Esophagus muscularis mucosa (tissue), 4 donors: ENCODE measurements at regions not wholly inside any gene's neighbourhood (a gene's known extent, or its start where the extent isn't known, plus 50 kb on each side); places are given as distances from the start of the nearest gene placed in this dataset.

Experiments used
- DNase-seq: peaks from one replicate; pipeline ENCODE4 v3.0.0-alpha.2; 2017; ENCODE audit errors: extremely low spot score
- H3K27ac ChIP-seq, 4 donors: fragments of 200-600 bp; sonication (generic); replicated peaks in 1 of 4; 1 replicate in 3 of 4; 2 replicates in 1 of 4; pipeline ENCODE4 v1.5.1; 2016 to 2019; ENCODE audit warnings: mild to moderate bottlenecking in 1 of 4
- H3K27me3 ChIP-seq, 4 donors: fragments of 200-600 bp; sonication (generic); one replicate each; pipeline versions ENCODE4 v1.5.1 to v1.6.0; 2016 to 2019
- H3K36me3 ChIP-seq, 4 donors: fragments of 200-600 bp; sonication (generic); one replicate each; pipeline ENCODE4 v1.5.1; 2016 to 2019
- H3K4me1 ChIP-seq, 4 donors: fragments of 200-600 bp; sonication (generic); one replicate each; pipeline ENCODE4 v1.5.1; 2016 to 2019
- H3K4me3 ChIP-seq, 4 donors: fragments of 200-600 bp; sonication (generic); 1 replicate in 2 of 4; 2 replicates in 2 of 4; pipeline ENCODE4 v1.5.1; 2016 to 2019; ENCODE audit warnings: mild to moderate bottlenecking in 4 of 4, moderate library complexity in 1 of 4
- H3K9me3 ChIP-seq, 4 donors: fragments of 200-600 bp; sonication (generic); 1 replicate in 3 of 4; 2 replicates in 1 of 4; pipeline ENCODE4 v1.5.1; 2016 to 2019
- EP300 ChIP-seq: sonication (generic); formaldehyde crosslinking; IDR thresholded peaks from one replicate; pipeline ENCODE4 v1.6.1; 2017; ENCODE audit warnings: antibody characterized with exemption
- POLR2A ChIP-seq: fragments of 450-650 bp; IDR thresholded peaks from one replicate; pipeline ENCODE4 v1.6.1; 2017; ENCODE audit warnings: antibody characterized with exemption, moderate library complexity, mild to moderate bottlenecking, low read depth
- POLR2AphosphoS5 ChIP-seq, 2 donors: sonication (generic); formaldehyde crosslinking; IDR thresholded peaks; one replicate each; pipeline ENCODE4 v1.6.1; 2017; ENCODE audit warnings: antibody characterized with exemption in 2 of 2
- WGBS: methylation state at CpG from one replicate; pipeline ENCODE4 v1.1.5; 2018; 5-methylcytosine and 5-hydroxymethylcytosine counted together
- intact Hi-C: fragments of 100-400 bp; cut with DNase I; formaldehyde crosslinking; loops from one replicate; pipeline ENCODE4 v1.15.1; 2023
- TF ChIP-seq, protein P1 (sequence below), 3 experiments: fragments of 200-600 bp in 2 of 3; fragments of 450-650 bp in 1 of 3; sonication (generic) in 2 of 3; IDR thresholded peaks; one replicate each; pipeline ENCODE4 v1.5.1; 2017 to 2019; ENCODE audit warnings: antibody characterized with exemption in 3 of 3, mild to moderate bottlenecking in 2 of 3, moderate library complexity in 1 of 3

DNA sequence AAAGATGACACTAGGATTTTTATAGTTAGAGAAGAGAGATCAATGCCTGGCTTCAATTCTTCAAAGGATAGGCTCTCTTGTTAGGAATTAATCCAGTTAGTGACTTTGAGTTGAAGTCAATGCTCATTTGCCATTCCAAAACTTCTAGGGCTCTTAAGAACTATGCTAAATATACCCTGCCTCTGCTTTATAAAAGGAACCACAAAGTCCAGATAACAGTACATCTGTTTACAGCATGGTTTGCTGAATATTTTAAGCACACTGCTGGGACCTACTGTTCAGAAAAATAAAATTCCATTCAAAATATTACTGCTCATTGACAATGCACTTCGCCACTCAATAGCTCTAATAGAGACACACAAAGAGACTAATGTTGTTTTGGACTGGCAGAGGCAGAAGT lies 786.6 kb upstream of the DPPA4 start:
- WGBS = 100% methylated on average over 1 of the region's 1 CpG
- H3K4me1 ChIP-seq = no peaks in the 10 kb centered on the region
- intact Hi-C loops = no loop called here

DNA sequence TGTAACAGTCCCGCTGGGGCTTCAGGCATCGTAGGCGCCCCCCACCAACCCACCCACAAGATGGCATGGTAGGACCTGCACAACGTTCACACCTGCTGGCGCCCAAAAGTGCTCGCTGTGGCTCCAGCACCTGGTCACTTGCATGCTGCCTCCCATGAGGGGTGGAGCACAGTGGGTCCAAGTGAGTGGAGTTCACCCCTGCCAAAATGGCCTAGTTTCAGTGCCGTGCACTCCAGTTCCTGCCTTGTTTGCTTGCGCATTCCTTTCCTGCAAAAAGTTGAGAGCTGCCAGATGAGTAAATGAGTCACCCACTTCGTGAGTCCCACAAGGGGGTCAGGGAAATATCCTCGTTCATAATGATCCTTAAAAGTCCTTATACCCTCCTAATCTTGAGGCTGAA lies 788.7 kb upstream of the DPPA4 start:
- Histone ChIP-seq H3K27me3 (no peaks in the 10 kb centered on the region), H3K36me3 (no peaks in the 10 kb centered on the region), H3K4me3 (no peak overlapping the region), H3K4me1 (no peaks in the 10 kb centered on the region), H3K9me3 (no peaks in the 10 kb centered on the region), H3K27ac (no peak overlapping the region)
- WGBS = 89% methylated on average over 4 of the region's 10 CpGs
- intact Hi-C loops = no loop called here
- TF ChIP-seq POLR2A (no peak), POLR2AphosphoS5 (IDR thresholded peaks at IDR 0.05) (no peak)
- TF ChIP-seq, protein P1, sequence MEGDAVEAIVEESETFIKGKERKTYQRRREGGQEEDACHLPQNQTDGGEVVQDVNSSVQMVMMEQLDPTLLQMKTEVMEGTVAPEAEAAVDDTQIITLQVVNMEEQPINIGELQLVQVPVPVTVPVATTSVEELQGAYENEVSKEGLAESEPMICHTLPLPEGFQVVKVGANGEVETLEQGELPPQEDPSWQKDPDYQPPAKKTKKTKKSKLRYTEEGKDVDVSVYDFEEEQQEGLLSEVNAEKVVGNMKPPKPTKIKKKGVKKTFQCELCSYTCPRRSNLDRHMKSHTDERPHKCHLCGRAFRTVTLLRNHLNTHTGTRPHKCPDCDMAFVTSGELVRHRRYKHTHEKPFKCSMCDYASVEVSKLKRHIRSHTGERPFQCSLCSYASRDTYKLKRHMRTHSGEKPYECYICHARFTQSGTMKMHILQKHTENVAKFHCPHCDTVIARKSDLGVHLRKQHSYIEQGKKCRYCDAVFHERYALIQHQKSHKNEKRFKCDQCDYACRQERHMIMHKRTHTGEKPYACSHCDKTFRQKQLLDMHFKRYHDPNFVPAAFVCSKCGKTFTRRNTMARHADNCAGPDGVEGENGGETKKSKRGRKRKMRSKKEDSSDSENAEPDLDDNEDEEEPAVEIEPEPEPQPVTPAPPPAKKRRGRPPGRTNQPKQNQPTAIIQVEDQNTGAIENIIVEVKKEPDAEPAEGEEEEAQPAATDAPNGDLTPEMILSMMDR (IDR thresholded peaks at IDR 0.05) = no peak
- no peak for DNase-seq

More for the DNA sequence above, 786.6 kb upstream of the DPPA4 start:
- TF ChIP-seq, protein P1 (IDR thresholded peaks at IDR 0.05) = no peak
- TF ChIP-seq POLR2A (no peak), POLR2AphosphoS5 (IDR thresholded peaks at IDR 0.05) (no peak), EP300 (no peak)
- no peaks in the 10 kb centered on the region for H3K27me3 ChIP-seq
- H3K4me3 ChIP-seq = no peak overlapping the region
- DNase-seq = no peak
- H3K27ac ChIP-seq = no peak overlapping the region
- H3K36me3 ChIP-seq = no peaks in the 10 kb centered on the region
- no peaks in the 10 kb centered on the region for H3K9me3 ChIP-seq

DNA sequence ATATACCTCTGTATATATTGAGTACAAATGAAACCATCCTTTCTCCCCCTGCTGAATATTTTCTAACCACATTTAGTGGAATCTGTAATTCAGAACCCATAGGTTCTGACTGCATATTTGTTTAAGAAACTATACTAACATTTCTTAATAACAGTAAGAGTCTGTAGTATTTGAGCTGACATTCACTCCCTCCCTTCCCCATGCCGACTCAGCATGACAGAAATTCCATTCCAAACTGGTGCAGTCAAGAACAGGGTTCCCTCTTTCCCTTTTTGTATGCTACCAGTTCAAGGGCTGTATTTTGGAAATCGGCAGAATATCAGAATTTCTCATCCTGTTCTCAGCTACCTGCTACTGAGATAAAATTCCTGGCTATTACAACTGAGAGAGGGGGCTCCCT lies 796.6 kb upstream of the DPPA4 start:
- WGBS = 82% methylated on average over 2 of the region's 2 CpGs
- intact Hi-C loops = no loop called here
- Histone ChIP-seq H3K27ac (no peak overlapping the region), H3K27me3 (no peaks in the 10 kb centered on the region), H3K4me1 (no peaks in the 10 kb centered on the region), H3K9me3 (peaks cover 0 to 8% (median 2%) of the 10 kb centered on the region in 4 donors), H3K36me3 (no peaks in the 10 kb centered on the region), H3K4me3 (no peak overlapping the region)
- no peak for TF ChIP-seq POLR2AphosphoS5 (IDR thresholded peaks at IDR 0.05)
- no peak for TF ChIP-seq POLR2A
- no peak for DNase-seq

DNA sequence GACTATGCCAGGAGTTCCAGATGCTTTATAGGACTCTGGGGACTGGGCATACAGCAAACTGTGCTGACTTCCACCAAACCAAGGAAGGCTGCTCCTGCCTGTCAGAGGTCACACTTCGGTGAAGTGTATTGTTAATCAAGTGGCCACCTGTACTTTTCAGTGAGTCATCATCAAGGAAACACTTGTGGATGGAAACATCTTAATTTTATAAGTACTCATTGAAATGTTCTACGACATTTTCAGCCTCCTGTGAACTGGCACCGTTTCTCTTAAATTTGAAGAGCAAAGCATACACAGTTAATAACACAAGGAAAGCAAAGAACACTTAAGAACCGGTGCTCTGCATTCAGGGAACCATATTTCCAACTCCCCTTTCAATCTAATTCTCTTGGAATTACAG lies 801.7 kb upstream of the DPPA4 start:
- DNase-seq = no peak
- no peak overlapping the region for H3K4me3 ChIP-seq
- no peaks in the 10 kb centered on the region for H3K27me3 ChIP-seq
- H3K36me3 ChIP-seq = no peaks in the 10 kb centered on the region
- intact Hi-C loops = no loop called here
- no peaks in the 10 kb centered on the region for H3K4me1 ChIP-seq
- H3K9me3 ChIP-seq = peaks cover 0 to 8% (median under 1%) of the 10 kb centered on the region in 4 donors
- no peak for TF ChIP-seq POLR2A
- TF ChIP-seq POLR2AphosphoS5 (IDR thresholded peaks at IDR 0.05) = no peak
- no peak for TF ChIP-seq EP300
- TF ChIP-seq, protein P1 (IDR thresholded peaks at IDR 0.05) = no peak
- 67% methylated on average over 4 of the region's 4 CpGs for WGBS
- H3K27ac ChIP-seq = no peak overlapping the region

DNA sequence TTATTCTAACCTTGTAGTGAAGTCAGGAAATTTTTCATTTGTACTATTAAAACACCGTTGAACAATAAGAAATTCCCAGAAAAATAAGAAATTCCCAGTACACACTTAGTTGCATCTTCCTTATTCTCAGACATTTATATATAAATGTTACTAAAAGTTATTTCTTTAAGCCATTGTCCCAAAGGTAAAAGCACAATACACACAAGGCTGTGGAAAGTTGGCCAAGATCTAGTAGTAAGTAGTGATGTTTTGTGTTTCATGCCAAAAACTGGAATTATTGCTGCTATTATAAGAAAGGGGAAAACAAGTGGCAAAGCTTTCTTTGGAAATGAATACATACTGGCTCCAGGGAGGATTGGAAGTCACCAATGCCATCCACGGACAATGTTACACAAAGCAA lies 802.5 kb upstream of the DPPA4 start:
- Histone ChIP-seq H3K27me3 (no peaks in the 10 kb centered on the region), H3K4me1 (no peaks in the 10 kb centered on the region), H3K36me3 (no peaks in the 10 kb centered on the region), H3K9me3 (peaks cover 0 to 8% (median 0%) of the 10 kb centered on the region in 4 donors), H3K27ac (no peak overlapping the region), H3K4me3 (no peak overlapping the region)
- TF ChIP-seq EP300 = no peak
- no peak for TF ChIP-seq POLR2A
- TF ChIP-seq, protein P1 (IDR thresholded peaks at IDR 0.05) = no peak
- no peak for TF ChIP-seq POLR2AphosphoS5 (IDR thresholded peaks at IDR 0.05)
- intact Hi-C loops = no loop called here
- no peak for DNase-seq
- WGBS = 60% methylated on average over 2 of the region's 2 CpGs
